ENCODE measurements at regions not wholly inside any gene's neighbourhood (a gene's known extent, or its start where the extent isn't known, plus 50 kb on each side); places are given as distances from the start of the nearest gene placed in this dataset.

DNA sequence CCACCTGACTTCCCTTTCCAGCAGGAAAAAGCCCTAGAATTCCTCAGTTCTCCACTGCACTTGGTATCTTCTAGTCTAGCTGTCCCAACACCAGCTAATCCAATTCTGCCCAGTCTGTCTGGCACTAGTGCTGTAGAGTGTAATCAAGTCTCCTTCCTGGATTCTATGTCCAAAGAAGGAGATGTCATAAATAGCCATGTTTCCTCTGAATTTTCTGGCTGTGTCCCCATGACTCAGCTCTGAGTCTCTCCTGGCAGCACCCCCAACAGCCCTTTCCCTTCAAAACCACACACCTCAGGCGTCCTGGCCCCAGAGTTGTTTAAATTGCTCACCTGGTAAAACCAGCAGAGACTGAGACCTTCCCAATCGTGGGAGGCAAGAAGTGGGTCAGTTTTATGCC, 197.2 kb downstream of the GRXCR1 start:
- BruUV-seq (replicated peaks) = no TSS peak
- WGBS (ENCODE audit: low lambda C conversion rate) = 0% methylated on average over 2 of the region's 2 CpGs
- Histone ChIP-seq H3K9ac (ENCODE audit: insufficient read depth, low read depth, low read length) (no peak overlapping the region), H3K4me2 (ENCODE audit: low read depth, low read length) (no peak overlapping the region), H4K20me1 (ENCODE audit: insufficient read depth, low read length) (no peaks in the 10 kb centered on the region), H3K4me1 (ENCODE audit: insufficient read depth, low read length) (no peaks in the 10 kb centered on the region), H3K4me3 (replicated peaks in 1 of 3; ENCODE audit: insufficient read depth in 1 of 3, low read depth in 2 of 3, low read length in 3 of 3) (no peak overlapping the region), H3K27ac (ENCODE audit: extremely low read length, insufficient read depth, low read length) (no peak overlapping the region), H2AFZ (ENCODE audit: low read length) (no peak overlapping the region), H3K36me3 (replicated peaks in 1 of 2; ENCODE audit: control insufficient read depth in 1 of 2, insufficient read depth in 2 of 2, low read length in 2 of 2) (no peaks in the 10 kb centered on the region), H3K9me3 (ENCODE audit: low read length) (peaks cover 56% of the 10 kb centered on the region), H3K27me3 (ENCODE audit: control insufficient read depth in 1 of 2, insufficient read depth in 2 of 2, low read length in 2 of 2) (no peaks in the 10 kb centered on the region), H3K79me2 (ENCODE audit: insufficient read depth, low read length) (no peaks in the 10 kb centered on the region)
- TF ChIP-seq HNRNPL (IDR thresholded peaks at IDR 0.05; ENCODE audit: low read depth, low read length) = no peak
- no peak for TF ChIP-seq ZNF367 (CRISPR knock-in tag; IDR thresholded peaks at IDR 0.05; ENCODE audit: borderline replicate concordance)
- TF ChIP-seq ZFP62 (CRISPR knock-in tag; IDR thresholded peaks at IDR 0.05) = no peak
- TF ChIP-seq SP2 (CRISPR knock-in tag; IDR thresholded peaks at IDR 0.05) = no peak
- TF ChIP-seq, protein P1, sequence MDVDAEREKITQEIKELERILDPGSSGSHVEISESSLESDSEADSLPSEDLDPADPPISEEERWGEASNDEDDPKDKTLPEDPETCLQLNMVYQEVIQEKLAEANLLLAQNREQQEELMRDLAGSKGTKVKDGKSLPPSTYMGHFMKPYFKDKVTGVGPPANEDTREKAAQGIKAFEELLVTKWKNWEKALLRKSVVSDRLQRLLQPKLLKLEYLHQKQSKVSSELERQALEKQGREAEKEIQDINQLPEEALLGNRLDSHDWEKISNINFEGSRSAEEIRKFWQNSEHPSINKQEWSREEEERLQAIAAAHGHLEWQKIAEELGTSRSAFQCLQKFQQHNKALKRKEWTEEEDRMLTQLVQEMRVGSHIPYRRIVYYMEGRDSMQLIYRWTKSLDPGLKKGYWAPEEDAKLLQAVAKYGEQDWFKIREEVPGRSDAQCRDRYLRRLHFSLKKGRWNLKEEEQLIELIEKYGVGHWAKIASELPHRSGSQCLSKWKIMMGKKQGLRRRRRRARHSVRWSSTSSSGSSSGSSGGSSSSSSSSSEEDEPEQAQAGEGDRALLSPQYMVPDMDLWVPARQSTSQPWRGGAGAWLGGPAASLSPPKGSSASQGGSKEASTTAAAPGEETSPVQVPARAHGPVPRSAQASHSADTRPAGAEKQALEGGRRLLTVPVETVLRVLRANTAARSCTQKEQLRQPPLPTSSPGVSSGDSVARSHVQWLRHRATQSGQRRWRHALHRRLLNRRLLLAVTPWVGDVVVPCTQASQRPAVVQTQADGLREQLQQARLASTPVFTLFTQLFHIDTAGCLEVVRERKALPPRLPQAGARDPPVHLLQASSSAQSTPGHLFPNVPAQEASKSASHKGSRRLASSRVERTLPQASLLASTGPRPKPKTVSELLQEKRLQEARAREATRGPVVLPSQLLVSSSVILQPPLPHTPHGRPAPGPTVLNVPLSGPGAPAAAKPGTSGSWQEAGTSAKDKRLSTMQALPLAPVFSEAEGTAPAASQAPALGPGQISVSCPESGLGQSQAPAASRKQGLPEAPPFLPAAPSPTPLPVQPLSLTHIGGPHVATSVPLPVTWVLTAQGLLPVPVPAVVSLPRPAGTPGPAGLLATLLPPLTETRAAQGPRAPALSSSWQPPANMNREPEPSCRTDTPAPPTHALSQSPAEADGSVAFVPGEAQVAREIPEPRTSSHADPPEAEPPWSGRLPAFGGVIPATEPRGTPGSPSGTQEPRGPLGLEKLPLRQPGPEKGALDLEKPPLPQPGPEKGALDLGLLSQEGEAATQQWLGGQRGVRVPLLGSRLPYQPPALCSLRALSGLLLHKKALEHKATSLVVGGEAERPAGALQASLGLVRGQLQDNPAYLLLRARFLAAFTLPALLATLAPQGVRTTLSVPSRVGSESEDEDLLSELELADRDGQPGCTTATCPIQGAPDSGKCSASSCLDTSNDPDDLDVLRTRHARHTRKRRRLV (CRISPR knock-in tag; IDR thresholded peaks at IDR 0.05) = no peak
- TF ChIP-seq MEF2D (CRISPR knock-in tag; IDR thresholded peaks at IDR 0.05) = no peak
- TF ChIP-seq ZSCAN31 (CRISPR knock-in tag; IDR thresholded peaks at IDR 0.05; ENCODE audit: low read depth) = no peak
- TF ChIP-seq CENPX (CRISPR knock-in tag; IDR thresholded peaks at IDR 0.05) = no peak
- no peak for TF ChIP-seq ATAD3A (CRISPR knock-in tag; IDR thresholded peaks at IDR 0.05)
- TF ChIP-seq HES4 (CRISPR knock-in tag; IDR thresholded peaks at IDR 0.05; ENCODE audit: borderline replicate concordance) = no peak
- TF ChIP-seq SIN3A (IDR thresholded peaks at IDR 0.05; ENCODE audit: borderline replicate concordance, low read depth, low read length) = no peak
- no peak for TF ChIP-seq ZNF629 (CRISPR knock-in tag; conservative IDR thresholded peaks at IDR 0.05)
- TF ChIP-seq ZUFSP (CRISPR knock-in tag; IDR thresholded peaks at IDR 0.05; ENCODE audit: borderline replicate concordance) = no peak
- TF ChIP-seq ZC3H4 (CRISPR knock-in tag; IDR thresholded peaks at IDR 0.05; ENCODE audit: borderline replicate concordance) = no peak
- no peak for TF ChIP-seq SALL1 (CRISPR knock-in tag; IDR thresholded peaks at IDR 0.05)
- TF ChIP-seq KLF6 (CRISPR knock-in tag; IDR thresholded peaks at IDR 0.05) = no peak
- no peak for TF ChIP-seq ZNF33A (CRISPR knock-in tag; IDR thresholded peaks at IDR 0.05; ENCODE audit: borderline replicate concordance)
- TF ChIP-seq ADNP (CRISPR knock-in tag; IDR thresholded peaks at IDR 0.05) = no peak
- no peak for DNase-seq (ENCODE audit: low spot score)
- no peak for ATAC-seq
- ChIA-PET CTCF (ENCODE audit: low intra/inter-chr PET ratio, low total read pairs) (no interaction called here), POLR2A (no interaction called here)
- intact Hi-C loops (cut with micrococcal nuclease; ENCODE audit: unreplicated experiment) (no loop called here), in situ Hi-C loops (cut with HindIII; ENCODE audit: extremely low pct_ligation_motif_present, low pct_unique_long_range_greater_than_20kb) (no loop called here)
- FAIRE-seq = no peak

All from HepG2 (cell line).